Thyroid gland (tissue), 4 donors: ENCODE measurements at regions not wholly inside any gene's neighbourhood (a gene's known extent, or its start where the extent isn't known, plus 50 kb on each side); places are given as distances from the start of the nearest gene placed in this dataset.

Experiments used
- DNase-seq, 2 donors: peaks; one replicate each; pipeline ENCODE4 v3.0.0-alpha.2; 2019
- H3K27ac ChIP-seq, 3 donors: fragments of 200-600 bp; sonication (generic); 1 replicate in 2 of 3; 2 replicates in 1 of 3; pipeline ENCODE4 v1.5.1; 2016 to 2019; ENCODE audit warnings: mild to moderate bottlenecking in 1 of 3, moderate library complexity in 1 of 3
- H3K27me3 ChIP-seq: fragments of 200-600 bp; sonication (generic); one replicate; pipeline ENCODE4 v1.5.1; 2019
- H3K36me3 ChIP-seq, 2 donors: fragments of 200-600 bp; sonication (generic); one replicate each; pipeline ENCODE4 v1.5.1; 2016 to 2019
- H3K4me1 ChIP-seq, 2 donors: fragments of 200-600 bp; sonication (generic); one replicate each; pipeline ENCODE4 v1.5.1; 2017 to 2019
- H3K4me3 ChIP-seq, 3 donors: fragments of 200-600 bp; sonication (generic); replicated peaks in 1 of 3; 1 replicate in 2 of 3; 2 replicates in 1 of 3; pipeline ENCODE4 v1.5.1; 2016; ENCODE audit warnings: mild to moderate bottlenecking in 1 of 3
- H3K9me3 ChIP-seq: fragments of 200-600 bp; sonication (generic); one replicate; pipeline ENCODE4 v1.5.1; 2017
- CTCF ChIP-seq, 6 experiments: fragments of 200-600 bp in 3 of 6; fragments of 450-650 bp in 3 of 6; sonication (generic) in 3 of 6; IDR thresholded peaks; one replicate each; pipeline ENCODE4 v1.5.1; 2016 to 2019; ENCODE audit warnings: antibody characterized with exemption in 6 of 6, mild to moderate bottlenecking in 2 of 6, inconsistent platforms in 1 of 6, moderate library complexity in 1 of 6
- POLR2A ChIP-seq, 2 donors: fragments of 450-650 bp; IDR thresholded peaks; one replicate each; pipeline ENCODE4 v1.6.1; 2017; ENCODE audit warnings: antibody characterized with exemption in 2 of 2, mild to moderate bottlenecking in 2 of 2, moderate library complexity in 1 of 2
- WGBS, 2 donors: methylation state at CpG; one replicate each; pipeline ENCODE4 v1.1.5; 2017; 5-methylcytosine and 5-hydroxymethylcytosine counted together
- intact Hi-C: fragments of 100-400 bp; cut with DNase I; formaldehyde crosslinking; loops from one replicate; pipeline ENCODE4 v1.15.1; 2023

DNA sequence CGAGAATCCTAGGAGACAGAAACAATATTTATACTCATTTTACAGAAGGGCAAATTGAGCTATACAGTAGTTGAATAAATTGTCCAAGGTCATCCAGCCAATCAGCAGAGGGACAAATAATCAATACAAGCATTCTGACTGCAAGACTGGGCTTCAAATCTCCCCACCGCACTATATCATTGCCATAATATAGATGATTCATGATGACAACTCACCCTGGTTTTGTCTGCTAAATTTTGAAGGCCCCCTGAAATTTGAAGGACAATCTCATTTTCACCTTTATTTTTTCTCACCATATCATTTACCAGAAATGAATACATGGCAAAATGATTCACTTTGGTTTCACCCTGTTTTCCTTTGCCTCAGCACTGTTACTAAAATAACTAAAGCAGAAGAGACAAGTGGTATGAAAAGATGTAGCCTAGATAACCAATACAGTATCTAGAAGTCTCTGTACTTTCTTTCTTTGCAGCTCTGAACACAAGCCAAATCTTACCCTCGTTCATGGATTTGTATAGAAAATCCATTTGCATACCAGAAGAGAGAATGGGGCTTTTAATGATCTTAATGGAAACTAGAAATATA lies 292.5 kb downstream of the TTLL7 start:
- 76 to 85% methylated on average over 3 of the region's 3 CpGs for WGBS, 2 donors
- Histone ChIP-seq H3K9me3 (no peaks in the 10 kb centered on the region), H3K27me3 (no peaks in the 10 kb centered on the region), H3K4me3 (no peak overlapping the region), H3K4me1 (no peaks in the 10 kb centered on the region), H3K27ac (no peak overlapping the region), H3K36me3 (no peaks in the 10 kb centered on the region)
- no peak for DNase-seq
- intact Hi-C loops = no loop called here
- TF ChIP-seq CTCF (IDR thresholded peaks at IDR 0.05) (no peak), POLR2A (IDR thresholded peaks at IDR 0.05) (no peak)

DNA sequence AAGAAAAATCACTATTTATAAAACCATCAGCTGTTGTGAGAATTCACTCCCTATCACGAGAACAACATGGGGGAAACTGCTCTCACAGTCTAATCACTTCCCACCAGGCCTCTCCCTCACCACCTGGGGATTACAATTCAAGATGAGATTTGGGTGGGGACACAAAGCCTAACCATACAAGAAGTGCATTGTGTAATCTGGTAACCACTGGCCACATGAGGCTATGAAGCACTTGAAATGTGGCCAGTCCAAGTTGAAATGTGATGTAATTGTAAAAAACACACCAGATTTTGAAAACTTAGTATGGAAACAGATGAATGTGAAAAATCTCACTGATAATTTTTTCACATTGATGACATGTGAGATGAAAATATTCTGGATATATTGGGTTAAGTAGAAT lies 293.8 kb downstream of the TTLL7 start:
- H3K4me1 ChIP-seq = no peaks in the 10 kb centered on the region
- H3K36me3 ChIP-seq = no peaks in the 10 kb centered on the region
- 88 to 90% methylated on average over 1 of the region's 1 CpG for WGBS, 2 donors
- no peaks in the 10 kb centered on the region for H3K27me3 ChIP-seq
- no peaks in the 10 kb centered on the region for H3K9me3 ChIP-seq
- DNase-seq = no peak
- intact Hi-C loops = no loop called here
- no peak overlapping the region for H3K4me3 ChIP-seq
- H3K27ac ChIP-seq = no peak overlapping the region
- TF ChIP-seq CTCF (IDR thresholded peaks at IDR 0.05) = no peak
- no peak for TF ChIP-seq POLR2A (IDR thresholded peaks at IDR 0.05)

DNA sequence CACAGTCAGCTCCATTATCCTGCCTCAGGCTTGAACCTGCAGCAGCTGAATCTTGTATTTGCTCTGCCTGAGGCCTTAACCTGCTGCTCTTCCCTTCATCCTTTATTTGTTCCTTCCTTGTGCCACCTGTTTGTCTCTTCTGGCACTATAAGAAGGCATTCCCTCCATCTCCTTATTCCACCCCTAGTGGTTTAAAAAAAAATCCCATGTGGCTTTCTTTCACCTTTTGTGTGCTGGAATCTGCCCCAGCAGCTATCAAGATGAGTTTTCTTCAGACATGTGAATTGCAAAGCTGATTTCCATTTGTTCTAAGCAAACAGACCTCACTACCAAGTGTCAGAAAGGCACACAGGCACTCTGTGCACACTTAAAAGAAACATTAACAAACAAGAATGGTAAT lies 294.6 kb downstream of the TTLL7 start:
- Histone ChIP-seq H3K36me3 (no peaks in the 10 kb centered on the region), H3K27me3 (no peaks in the 10 kb centered on the region), H3K27ac (no peak overlapping the region), H3K9me3 (no peaks in the 10 kb centered on the region), H3K4me1 (no peaks in the 10 kb centered on the region), H3K4me3 (no peak overlapping the region)
- intact Hi-C loops = no loop called here
- DNase-seq = no peak
- TF ChIP-seq POLR2A (IDR thresholded peaks at IDR 0.05) (no peak), CTCF (IDR thresholded peaks at IDR 0.05) (no peak)

DNA sequence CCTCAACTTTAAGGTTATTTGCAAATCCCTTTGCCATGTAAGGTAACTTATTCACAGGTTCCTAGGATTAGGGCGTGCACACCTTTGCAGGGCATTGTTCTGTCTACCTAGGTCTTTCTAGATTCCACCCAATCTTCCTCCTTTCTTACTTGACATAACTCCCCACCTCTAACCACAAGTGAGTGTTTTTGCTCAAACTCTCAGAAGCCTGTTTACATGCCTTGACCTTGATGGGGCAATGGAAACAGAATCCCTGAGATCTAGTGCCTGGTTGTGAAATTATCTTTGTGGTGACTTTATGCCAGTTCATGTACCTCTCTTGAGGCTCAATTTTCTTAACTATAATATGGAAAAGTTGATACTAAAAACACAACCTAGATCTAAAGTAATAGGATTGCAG lies 296.6 kb downstream of the TTLL7 start:
- WGBS, 2 donors = 88 to 97% methylated on average over 1 of the region's 1 CpG
- no peaks in the 10 kb centered on the region for H3K4me1 ChIP-seq
- TF ChIP-seq POLR2A (IDR thresholded peaks at IDR 0.05) (no peak), CTCF (IDR thresholded peaks at IDR 0.05) (no peak)
- no peaks in the 10 kb centered on the region for H3K36me3 ChIP-seq
- intact Hi-C loops = no loop called here
- no peaks in the 10 kb centered on the region for H3K27me3 ChIP-seq
- no peak for DNase-seq
- H3K4me3 ChIP-seq = no peak overlapping the region
- no peak overlapping the region for H3K27ac ChIP-seq
- H3K9me3 ChIP-seq = no peaks in the 10 kb centered on the region

DNA sequence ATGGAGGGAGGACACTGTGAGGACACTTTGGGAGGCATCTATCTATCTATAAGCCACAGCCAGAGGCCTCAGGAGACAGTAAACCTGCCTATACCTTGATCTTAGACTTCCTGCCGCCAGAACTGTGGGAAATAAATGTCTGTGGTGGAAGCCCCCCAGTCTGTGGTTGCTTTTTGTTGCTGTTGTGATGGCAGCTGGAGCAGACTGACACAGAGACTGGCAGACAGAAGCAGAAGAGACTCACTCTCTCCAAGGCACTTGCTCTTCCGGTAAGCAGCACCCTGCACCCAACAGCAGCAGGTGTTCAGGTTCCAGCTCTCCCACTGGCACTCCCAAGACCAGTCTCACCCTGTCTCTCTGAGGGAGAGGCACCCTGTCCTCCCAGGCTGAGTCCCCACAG lies 297.6 kb downstream of the TTLL7 start:
- DNase-seq = no peak
- Histone ChIP-seq H3K4me1 (no peaks in the 10 kb centered on the region), H3K4me3 (no peak overlapping the region), H3K9me3 (no peaks in the 10 kb centered on the region), H3K36me3 (no peaks in the 10 kb centered on the region), H3K27me3 (no peaks in the 10 kb centered on the region), H3K27ac (no peak overlapping the region)
- TF ChIP-seq CTCF (IDR thresholded peaks at IDR 0.05) (no peak), POLR2A (IDR thresholded peaks at IDR 0.05) (no peak)
- 90 to 100% methylated on average over 2 of the region's 2 CpGs for WGBS, 2 donors
- intact Hi-C loops = no loop called here
